HUES64 (cell line): ENCODE measurements at regions not wholly inside any gene's neighbourhood (a gene's known extent, or its start where the extent isn't known, plus 50 kb on each side); places are given as distances from the start of the nearest gene placed in this dataset.
"Not testable (repeated sequence)": the region's sequence is repeated elsewhere in the genome, so short reads cannot be mapped to it uniquely, and the experiment has no call there.

Experiments used
- H3K27ac ChIP-seq: 2 replicates; pipeline ENCODE4 v1.7.0; 2013; ENCODE audit warnings: low read depth, low read length, inconsistent platforms
- H3K27me3 ChIP-seq: 2 replicates; pipeline ENCODE4 v1.6.1; 2013; ENCODE audit warnings: mild to moderate bottlenecking, low read length; ENCODE audit not compliant: insufficient read depth
- H3K36me3 ChIP-seq: 2 replicates; pipeline ENCODE4 v1.6.1; 2013; ENCODE audit warnings: mild to moderate bottlenecking, low read length; ENCODE audit not compliant: insufficient read depth
- H3K4me1 ChIP-seq: 2 replicates; pipeline ENCODE4 v1.6.1; 2013; ENCODE audit warnings: mild to moderate bottlenecking, low read length, moderate library complexity; ENCODE audit not compliant: insufficient read depth
- H3K4me3 ChIP-seq: 2 replicates; pipeline ENCODE4 v1.5.1; 2013; ENCODE audit warnings: mild to moderate bottlenecking, low read length, moderate library complexity
- H3K9ac ChIP-seq: 2 replicates; pipeline ENCODE4 v1.6.1; 2013; ENCODE audit warnings: mild to moderate bottlenecking, low read depth, low read length
- H3K9me3 ChIP-seq: 2 replicates; pipeline ENCODE4 v1.6.1; 2013; ENCODE audit warnings: low read depth, low read length; ENCODE audit not compliant: insufficient read depth
- WGBS: fragments of 150-250, 120-280 bp; methylation state at CpG from one replicate; pipeline ENCODE4 v1.1.7; 2013; ENCODE audit warnings: missing lambda C conversion rate; 5-methylcytosine and 5-hydroxymethylcytosine counted together

- Histone ChIP-seq H3K36me3 (no peaks in the 10 kb centered on the region), H3K27me3 (no peaks in the 10 kb centered on the region), H3K4me3 (no peak overlapping the region), H3K9ac (no peak overlapping the region), H3K4me1 (peaks cover 16% of the 10 kb centered on the region), H3K9me3 (no peaks in the 10 kb centered on the region), H3K27ac (no peak overlapping the region)
- WGBS, result 87% methylated on average over 2 of the region's 3 CpGs
These were observed 111.4 kb upstream of the RBMS3 start for GRCh38 chr3:29169451-29169850.

DNA sequence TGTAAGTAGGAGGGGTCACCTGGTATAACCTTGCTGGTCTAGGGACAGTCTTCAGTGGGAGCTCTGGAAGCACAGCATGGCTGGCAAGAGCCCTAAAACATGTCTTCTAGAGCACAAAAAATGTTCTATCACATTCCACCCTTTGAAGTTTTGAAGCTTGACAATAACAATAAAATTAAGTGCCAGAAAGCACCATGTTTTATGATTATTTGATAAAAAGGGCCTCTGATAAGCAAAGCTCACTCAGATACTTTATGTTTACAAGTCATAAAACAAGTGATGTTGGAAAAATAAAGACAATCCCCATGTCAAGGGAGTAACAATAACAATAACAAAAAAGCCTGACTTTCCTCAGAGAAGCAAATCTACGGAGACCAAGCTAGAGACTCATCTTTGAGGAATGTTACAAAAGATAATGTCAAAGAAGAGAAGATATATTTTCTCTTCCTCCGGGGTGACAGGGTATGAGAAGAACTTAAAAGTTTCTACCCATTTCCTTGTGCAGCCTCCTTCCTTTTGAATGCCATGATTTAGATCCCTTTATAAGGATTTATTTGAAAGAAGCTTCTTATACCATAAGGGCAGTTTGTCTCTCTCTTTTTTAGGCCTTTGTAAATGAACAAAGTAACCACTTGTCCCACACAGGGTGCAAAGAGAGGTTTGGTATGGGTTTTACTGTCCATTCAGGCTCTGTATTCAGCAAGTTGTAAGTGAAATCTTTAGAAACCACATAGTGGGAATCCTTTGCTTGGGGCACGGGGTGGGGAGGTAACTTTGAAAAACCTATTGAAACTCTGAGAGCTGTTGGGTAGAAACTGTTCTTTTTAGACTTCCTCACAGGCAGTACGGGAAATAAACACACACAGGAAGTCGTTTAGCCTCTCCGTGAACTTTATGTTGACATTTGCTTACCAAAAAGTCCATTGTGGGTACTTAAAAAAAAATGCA lies 109.6 kb upstream of the RBMS3 start:
- H3K27ac ChIP-seq, result no peak overlapping the region
- H3K36me3 ChIP-seq, result no peaks in the 10 kb centered on the region
- WGBS, result 83% methylated on average over 6 of the region's 6 CpGs
- no peak overlapping the region for H3K4me3 ChIP-seq
- peaks cover 27% of the 10 kb centered on the region for H3K4me1 ChIP-seq
- H3K27me3 ChIP-seq, result no peaks in the 10 kb centered on the region
- H3K9ac ChIP-seq, result no peak overlapping the region
- H3K9me3 ChIP-seq, result no peaks in the 10 kb centered on the region

GRCh38 chr3:29176501-29176900 lies 104.4 kb upstream of the RBMS3 start:
- Histone ChIP-seq H3K9ac (no peak overlapping the region), H3K27ac (peak overlapping the region; percentile 22; the same call in 1 of the 2 replicates), H3K36me3 (no peaks in the 10 kb centered on the region), H3K9me3 (no peaks in the 10 kb centered on the region), H3K27me3 (no peaks in the 10 kb centered on the region), H3K4me1 (peaks cover 23% of the 10 kb centered on the region), H3K4me3 (no peak overlapping the region)
- 71% methylated on average over 2 of the region's 2 CpGs for WGBS

GRCh38 chr3:29178809-29179793 lies 101.8 kb upstream of the RBMS3 start:
- H3K4me3 ChIP-seq, result no peak overlapping the region
- no peak overlapping the region for H3K27ac ChIP-seq
- WGBS, result 93% methylated on average over 4 of the region's 4 CpGs
- H3K27me3 ChIP-seq, result no peaks in the 10 kb centered on the region
- no peaks in the 10 kb centered on the region for H3K9me3 ChIP-seq
- no peak overlapping the region for H3K9ac ChIP-seq
- no peaks in the 10 kb centered on the region for H3K36me3 ChIP-seq
- H3K4me1 ChIP-seq, result peaks cover 19% of the 10 kb centered on the region

GRCh38 chr3:29181149-29181780 lies 99.6 kb upstream of the RBMS3 start:
- no peak overlapping the region for H3K4me3 ChIP-seq
- peaks cover 9% of the 10 kb centered on the region for H3K4me1 ChIP-seq
- no peak overlapping the region for H3K27ac ChIP-seq
- H3K9me3 ChIP-seq, result no peaks in the 10 kb centered on the region
- 100% methylated on average over 5 of the region's 7 CpGs for WGBS
- H3K9ac ChIP-seq, result no peak overlapping the region
- H3K27me3 ChIP-seq, result no peaks in the 10 kb centered on the region
- no peaks in the 10 kb centered on the region for H3K36me3 ChIP-seq

DNA sequence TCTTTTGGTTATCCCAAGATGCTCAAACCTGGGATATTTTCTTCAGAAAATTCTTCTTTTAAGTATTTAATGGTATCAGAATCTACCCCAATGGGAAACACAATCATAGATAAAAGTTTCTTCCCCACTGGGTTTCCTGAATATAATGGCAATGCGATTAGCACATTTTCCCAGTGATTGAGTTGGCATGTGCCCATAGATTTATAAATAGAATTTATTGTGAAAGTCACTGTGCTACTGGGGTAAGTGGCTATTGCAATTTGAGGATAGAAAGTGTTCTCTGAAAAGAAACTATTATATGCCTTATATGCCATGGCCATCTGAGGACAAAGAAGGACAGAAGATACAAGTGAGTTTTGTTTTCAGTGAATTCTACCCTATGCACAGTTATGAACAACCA lies 99.0 kb upstream of the RBMS3 start:
- Histone ChIP-seq H3K27ac (no peak overlapping the region), H3K36me3 (no peaks in the 10 kb centered on the region), H3K9me3 (no peaks in the 10 kb centered on the region), H3K9ac (no peak overlapping the region), H3K4me1 (peaks cover 3% of the 10 kb centered on the region), H3K27me3 (no peaks in the 10 kb centered on the region), H3K4me3 (no peak overlapping the region)
- 90% methylated on average over 1 of the region's 1 CpG for WGBS

DNA sequence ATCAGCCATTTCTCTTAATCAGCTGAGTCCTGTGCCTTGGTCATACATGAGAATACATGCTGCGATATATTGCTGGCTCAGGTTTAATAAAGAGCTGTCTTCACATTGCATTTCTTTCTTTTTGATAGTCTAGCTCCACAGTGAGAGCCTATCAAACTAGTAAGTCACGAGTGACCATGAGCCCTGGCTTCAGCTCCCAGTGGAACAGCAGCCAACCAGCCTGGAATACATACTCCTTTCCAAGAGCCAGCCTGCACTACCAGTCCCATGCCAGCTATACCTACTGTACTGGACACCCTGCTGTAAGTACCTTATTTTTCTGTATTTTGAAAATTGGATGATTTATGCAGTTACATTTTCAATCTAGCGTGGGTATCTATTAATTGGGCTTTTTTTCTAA lies 98.0 kb upstream of the RBMS3 start:
- not testable (repeated sequence) for H3K27ac ChIP-seq, H3K27me3 ChIP-seq, H3K9ac ChIP-seq, H3K36me3 ChIP-seq, H3K9me3 ChIP-seq, H3K4me1 ChIP-seq, H3K4me3 ChIP-seq
- WGBS, result over 99% methylated on average over 3 of the region's 3 CpGs

DNA sequence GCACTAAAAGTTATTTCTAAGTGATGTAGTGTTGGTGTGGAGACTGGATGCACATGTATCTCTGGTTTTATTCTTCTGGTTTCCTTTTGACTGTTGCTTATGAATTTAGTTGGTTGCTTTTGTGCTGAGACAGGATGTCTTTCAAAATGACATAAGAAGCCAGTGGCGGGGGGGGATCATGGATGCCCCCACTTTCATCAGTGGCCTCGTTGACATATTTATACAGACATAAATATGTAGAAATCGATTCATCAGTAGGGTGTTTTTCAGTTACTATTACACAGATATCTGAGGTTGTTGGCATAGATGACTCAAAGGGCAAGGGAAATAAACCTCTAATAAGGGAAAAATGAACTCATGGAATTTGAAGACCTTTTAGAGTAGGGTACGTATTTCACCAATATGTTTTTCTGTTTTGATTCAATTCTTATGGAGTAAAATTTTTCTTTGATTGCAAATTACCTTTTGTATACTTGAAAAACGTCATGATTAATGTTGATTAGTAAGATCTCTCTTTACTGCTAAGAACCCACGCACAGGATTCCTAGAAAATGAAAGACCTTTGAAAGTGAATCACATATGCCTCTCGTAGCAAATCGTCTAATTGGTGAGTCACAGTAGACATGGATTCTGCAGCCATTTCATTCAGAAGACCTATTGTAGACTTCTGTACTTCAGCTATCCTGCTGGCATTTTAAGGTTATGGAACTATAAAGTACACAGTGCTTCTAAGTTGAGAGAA lies 97.4 kb upstream of the RBMS3 start:
- WGBS, result 93% methylated on average over 5 of the region's 8 CpGs
- no peak overlapping the region for H3K27ac ChIP-seq
- H3K27me3 ChIP-seq, result no peaks in the 10 kb centered on the region
- H3K4me3 ChIP-seq, result no peak overlapping the region
- H3K4me1 ChIP-seq, result peaks cover 5% of the 10 kb centered on the region; the same call in 1 of the 2 replicates
- no peaks in the 10 kb centered on the region for H3K9me3 ChIP-seq
- no peak overlapping the region for H3K9ac ChIP-seq
- H3K36me3 ChIP-seq, result no peaks in the 10 kb centered on the region

GRCh38 chr3:29185706-29186105 lies 95.2 kb upstream of the RBMS3 start:
- Histone ChIP-seq H3K27ac (no peak overlapping the region), H3K27me3 (no peaks in the 10 kb centered on the region), H3K9me3 (no peaks in the 10 kb centered on the region), H3K9ac (no peak overlapping the region), H3K4me3 (no peak overlapping the region), H3K4me1 (peaks cover 5% of the 10 kb centered on the region; the same call in 1 of the 2 replicates), H3K36me3 (no peaks in the 10 kb centered on the region)
- WGBS, result 95% methylated on average over 1 of the region's 1 CpG

- WGBS, result 89% methylated on average over 1 of the region's 1 CpG
- H3K4me1 ChIP-seq, result peaks cover 5% of the 10 kb centered on the region; the same call in 1 of the 2 replicates
- H3K9ac ChIP-seq, result no peak overlapping the region
- H3K27ac ChIP-seq, result no peak overlapping the region
- no peaks in the 10 kb centered on the region for H3K36me3 ChIP-seq
- H3K27me3 ChIP-seq, result no peaks in the 10 kb centered on the region
- H3K9me3 ChIP-seq, result no peaks in the 10 kb centered on the region
- H3K4me3 ChIP-seq, result no peak overlapping the region
These were observed 94.7 kb upstream of the RBMS3 start for GRCh38 chr3:29186131-29186599.
